ENCODE measurements at regions not wholly inside any gene's neighbourhood (a gene's known extent, or its start where the extent isn't known, plus 50 kb on each side); places are given as distances from the start of the nearest gene placed in this dataset.

DNA sequence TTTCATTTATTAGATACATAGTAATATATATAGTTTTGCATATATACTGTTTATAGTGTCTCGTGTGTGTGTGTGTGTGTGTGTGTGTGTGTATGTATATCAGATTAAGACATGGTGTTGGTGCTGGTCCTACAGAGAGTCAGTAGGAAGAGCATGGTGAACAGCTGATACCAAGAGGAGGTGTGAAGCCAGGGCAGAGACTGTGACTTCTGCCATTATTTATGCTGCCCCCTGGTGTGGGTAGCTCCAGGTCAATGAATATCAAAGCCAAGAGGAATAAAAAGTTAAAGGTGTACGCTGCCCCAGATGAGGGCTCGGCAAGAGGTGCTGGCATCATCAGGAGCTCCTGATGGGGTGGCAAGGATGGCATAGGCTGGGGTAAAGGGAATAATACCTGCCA is 299.5 kb upstream of the RASGRP1 start:
- DNase-seq, result no peak

DNA sequence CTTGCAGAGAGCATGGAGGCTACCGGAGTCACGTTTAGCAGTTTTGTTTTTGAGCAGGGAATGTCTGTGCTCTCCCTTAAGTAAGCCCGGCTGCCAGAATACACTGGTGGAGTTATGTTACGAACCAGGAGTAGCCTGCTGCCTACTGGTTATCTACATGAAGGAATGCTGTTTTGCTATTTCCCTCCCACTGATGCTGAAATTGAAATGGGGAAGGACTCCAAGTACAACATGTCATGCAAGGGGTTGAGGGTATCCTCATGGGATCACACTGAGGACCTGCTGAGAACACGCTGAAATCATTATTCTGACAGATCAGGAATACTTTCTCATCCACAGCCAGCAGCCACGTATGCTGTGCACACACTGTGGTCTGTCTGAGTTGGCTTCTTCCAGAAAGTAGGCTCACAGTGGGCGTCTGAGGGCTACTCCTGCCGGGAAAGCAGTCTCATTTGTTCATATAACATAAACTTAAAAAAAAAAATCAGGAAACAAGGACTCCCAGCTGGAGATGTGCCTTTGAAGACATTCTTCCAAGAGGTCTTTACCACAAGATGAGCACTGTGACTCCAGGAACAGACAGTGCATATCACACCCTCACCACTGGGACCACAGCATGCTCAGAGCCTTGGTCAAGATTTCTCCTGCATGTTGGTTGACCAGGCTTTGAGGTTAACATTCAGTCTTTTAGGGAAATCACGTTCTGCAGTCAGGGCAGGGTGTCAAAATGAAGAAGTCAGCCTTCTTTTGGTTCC is 300.4 kb upstream of the RASGRP1 start:
- DNase-seq, result no peak

DNA sequence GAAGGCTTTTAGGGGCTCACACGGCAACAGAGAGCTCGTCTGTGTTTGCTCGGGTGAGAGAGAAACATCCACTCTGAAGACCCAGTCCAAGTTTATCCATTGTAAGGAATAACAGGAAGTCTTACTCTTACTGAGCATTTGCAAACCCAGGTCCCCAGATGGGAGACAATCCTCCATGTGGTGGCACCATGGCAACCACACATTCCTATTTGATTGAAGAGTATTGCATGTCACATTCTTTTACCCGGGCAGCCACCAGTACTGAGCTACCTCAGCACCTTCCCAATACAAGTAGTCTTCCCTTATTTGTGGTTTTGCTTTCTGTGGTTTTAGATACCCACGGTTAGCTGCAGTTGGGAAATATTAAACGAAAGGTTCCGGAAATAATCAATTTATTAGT is 302.9 kb upstream of the RASGRP1 start:
- DNase-seq, result no peak

GRCh38 chr15:38868326-38869114 is 303.9 kb upstream of the RASGRP1 start:
- DNase-seq, result no peak

GRCh38 chr15:38871638-38872037 is 307.0 kb upstream of the RASGRP1 start:
- DNase-seq, result no peak

DNA sequence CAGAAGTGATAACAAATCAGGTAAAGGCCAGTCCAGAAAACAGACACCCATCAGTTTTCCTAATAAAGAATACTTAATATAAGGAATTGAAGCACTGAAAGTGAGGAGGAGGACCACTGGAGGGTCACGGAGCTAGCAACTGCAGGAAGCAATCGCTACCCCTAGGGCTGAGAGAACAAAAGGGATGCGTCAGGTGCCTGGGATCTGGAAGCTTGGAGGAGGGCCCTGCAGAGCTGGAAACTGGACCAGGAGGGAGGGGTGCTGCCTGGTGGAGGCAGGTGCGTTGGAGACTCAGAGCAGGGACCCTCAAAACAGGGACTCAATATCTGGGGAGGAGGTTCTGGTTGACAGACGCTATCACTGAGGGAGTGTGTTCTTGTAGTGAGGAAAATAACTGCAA is 308.1 kb upstream of the RASGRP1 start:
- no peak for DNase-seq

- DNase-seq, result no peak
Observed at GRCh38 chr15:38873158-38873557, 308.5 kb upstream of the RASGRP1 start.

- no peak for DNase-seq
Observed at GRCh38 chr15:38874464-38874863, 309.9 kb upstream of the RASGRP1 start.

DNA sequence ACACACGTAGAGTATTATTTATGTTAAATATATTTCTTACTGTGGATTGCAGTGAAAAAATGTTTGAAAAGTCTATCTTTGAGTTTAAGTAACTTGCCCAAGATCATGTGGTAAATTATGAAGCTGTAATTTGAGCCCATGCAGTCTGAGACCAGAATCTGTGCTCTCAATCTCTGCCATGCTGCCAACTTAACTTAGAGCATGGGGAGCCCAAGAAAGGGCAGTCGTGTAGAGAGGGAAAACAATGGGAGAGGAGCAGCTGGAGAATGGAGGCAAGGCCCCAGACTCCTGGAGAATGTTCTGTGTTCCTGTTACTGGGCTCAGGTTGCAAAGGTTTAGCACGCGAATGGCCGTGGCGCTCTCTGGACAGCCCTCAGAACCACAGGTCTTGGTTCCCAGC is 311.6 kb upstream of the RASGRP1 start:
- no peak for DNase-seq

GRCh38 chr15:38876621-38877020 is 312.0 kb upstream of the RASGRP1 start:
- DNase-seq, result no peak

- DNase-seq, result no peak
Observed at GRCh38 chr15:38877471-38877870, 312.9 kb upstream of the RASGRP1 start.

GRCh38 chr15:38878026-38878425 is 313.4 kb upstream of the RASGRP1 start:
- no peak for DNase-seq

- DNase-seq, result no peak
Observed at GRCh38 chr15:38878926-38879325, 314.3 kb upstream of the RASGRP1 start.

GRCh38 chr15:38879909-38880471 is 315.4 kb upstream of the RASGRP1 start:
- DNase-seq, result no peak

- DNase-seq, result no peak
Observed at GRCh38 chr15:38882221-38882620, 317.6 kb upstream of the RASGRP1 start.

DNA sequence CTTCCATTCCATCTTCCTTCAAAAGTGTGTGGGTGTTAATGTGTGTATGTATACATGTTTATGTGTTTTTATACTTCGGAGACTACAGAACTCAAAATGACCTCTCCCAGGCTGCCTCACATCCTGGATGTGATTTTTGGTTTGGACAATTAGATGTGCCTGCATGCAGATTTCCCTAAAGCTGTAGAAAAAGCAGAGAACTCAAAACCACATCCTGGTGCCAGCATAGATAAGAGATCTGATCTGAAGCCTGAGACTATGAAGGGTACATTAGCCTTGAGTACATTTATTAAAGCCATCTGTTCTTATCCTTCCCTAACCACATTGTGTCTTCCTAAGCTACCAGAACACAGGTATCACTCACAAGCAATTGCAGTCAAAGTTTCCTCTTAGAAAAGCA is 319.4 kb upstream of the RASGRP1 start:
- no peak for DNase-seq

GRCh38 chr15:38885001-38885400 is 320.4 kb upstream of the RASGRP1 start:
- DNase-seq, result no peak

- DNase-seq, result no peak
Observed at GRCh38 chr15:38885471-38885952, 320.9 kb upstream of the RASGRP1 start.

DNA sequence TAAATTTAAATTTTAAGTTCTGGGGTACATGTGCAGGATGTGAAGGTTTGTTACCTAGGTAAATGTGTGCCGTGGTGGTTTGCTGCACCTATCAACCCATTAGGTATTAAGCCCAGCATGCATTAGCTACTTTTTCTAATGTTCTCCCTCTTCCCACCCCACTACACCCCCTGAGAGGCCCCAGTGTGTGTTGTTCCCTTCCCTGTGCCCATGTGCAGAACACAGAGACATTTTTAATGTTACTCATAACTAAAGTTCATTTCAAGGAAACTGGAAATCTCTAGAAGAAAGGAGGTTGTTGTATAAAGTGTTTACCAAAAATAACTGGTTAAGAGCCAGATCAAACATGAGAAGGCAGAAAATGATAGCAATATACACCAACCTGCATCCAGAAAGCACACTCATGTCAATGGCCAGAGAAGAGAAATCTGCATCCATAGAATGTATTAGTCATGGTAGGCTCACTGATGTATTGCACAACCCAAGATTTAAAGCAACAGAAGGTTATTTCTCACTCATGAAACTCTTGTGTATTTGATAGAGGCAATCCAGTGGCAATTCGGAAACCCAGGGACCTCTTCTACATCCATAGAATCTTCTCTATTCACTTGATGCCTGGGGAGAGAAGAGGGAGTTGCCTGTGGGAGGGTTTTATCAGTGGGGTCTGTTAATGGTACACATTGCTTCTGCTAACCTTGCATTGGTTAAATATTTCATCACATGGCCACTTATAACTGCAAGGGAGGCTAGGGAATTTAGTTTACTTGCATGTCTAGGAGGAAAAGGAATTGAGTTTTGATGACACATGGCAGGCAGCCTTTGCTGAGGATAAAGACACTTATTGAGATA is 321.9 kb upstream of the RASGRP1 start:
- DNase-seq, result no peak

- DNase-seq, result no peak
Observed at GRCh38 chr15:38888701-38889221, 324.1 kb upstream of the RASGRP1 start.

DNA sequence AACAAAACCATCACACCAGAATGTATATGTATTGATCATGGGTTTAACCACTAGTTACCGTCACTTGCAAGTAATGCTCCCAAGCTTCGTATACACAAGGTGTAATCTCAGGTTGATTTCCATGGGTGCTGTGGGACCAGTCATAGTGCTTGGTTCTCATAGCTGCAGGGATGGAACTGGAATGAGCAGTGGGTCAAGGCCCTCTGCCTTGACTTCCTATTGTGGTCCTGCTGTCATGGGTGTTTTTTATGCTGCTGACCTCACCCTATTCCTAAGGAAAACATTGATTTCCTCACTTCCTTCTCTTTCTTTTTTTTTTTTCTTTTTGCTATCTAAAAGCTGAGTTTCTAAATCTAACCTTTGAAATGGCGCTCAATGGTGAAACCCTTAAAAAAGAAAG is 325.6 kb upstream of the RASGRP1 start:
- DNase-seq, result no peak

DNA sequence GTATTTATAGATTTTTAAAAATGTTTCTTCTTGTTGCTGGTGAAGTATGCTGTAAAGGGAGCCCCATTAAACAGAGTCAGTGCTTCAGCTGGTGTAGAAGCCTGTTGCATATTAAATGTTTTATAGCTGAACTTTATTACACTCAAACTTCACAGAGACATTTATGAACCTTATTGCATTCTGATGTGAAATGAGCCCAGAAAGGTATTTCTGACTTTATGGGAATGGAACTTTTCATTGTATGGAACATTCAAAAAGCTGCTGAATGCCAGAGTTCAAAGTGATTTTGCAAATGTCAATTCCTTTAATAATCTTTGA is 329.3 kb upstream of the RASGRP1 start:
- DNase-seq, result no peak
